ENCODE measurements at regions not wholly inside any gene's neighbourhood (a gene's known extent, or its start where the extent isn't known, plus 50 kb on each side); places are given as distances from the start of the nearest gene placed in this dataset.
"Not testable (repeated sequence)": the region's sequence is repeated elsewhere in the genome, so short reads cannot be mapped to it uniquely, and the experiment has no call there.

GRCh38 chr19:5285311-5285710 is 55.3 kb downstream of the PTPRS start:
- H3K27ac ChIP-seq, result no peak overlapping the region
- TF ChIP-seq CTCF (conservative IDR thresholded peaks at IDR 0.05) (no peak), ZFX (IDR thresholded peaks at IDR 0.05) (no peak)

DNA sequence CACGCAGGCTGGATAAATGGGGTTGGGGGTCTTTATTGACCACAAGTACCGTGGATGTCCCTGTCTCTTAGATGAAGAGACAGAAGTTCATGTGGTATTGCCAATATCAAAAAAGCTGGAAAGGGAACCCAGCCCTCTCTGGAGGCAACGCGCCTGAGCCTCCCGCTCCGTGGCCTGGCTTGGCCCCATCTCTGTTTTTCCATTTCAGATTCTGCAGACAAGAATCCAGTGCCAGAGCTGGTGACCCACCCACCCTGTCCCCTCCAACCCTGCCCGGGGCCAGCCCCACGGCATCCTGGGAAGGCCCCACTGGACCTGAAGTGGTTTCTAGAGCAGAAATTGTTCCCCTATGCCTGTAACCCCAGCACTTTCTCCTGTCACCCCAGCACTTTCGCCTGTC is 57.7 kb downstream of the PTPRS start:
- TF ChIP-seq CTCF (conservative IDR thresholded peaks at IDR 0.05) (no peak), ZFX (IDR thresholded peaks at IDR 0.05) (no peak)
- no peak overlapping the region for H3K27ac ChIP-seq

- TF ChIP-seq ZFX (IDR thresholded peaks at IDR 0.05) (no peak), CTCF (conservative IDR thresholded peaks at IDR 0.05) (no peak)
These were observed 59.0 kb downstream of the PTPRS start for GRCh38 chr19:5281588-5281987.

DNA sequence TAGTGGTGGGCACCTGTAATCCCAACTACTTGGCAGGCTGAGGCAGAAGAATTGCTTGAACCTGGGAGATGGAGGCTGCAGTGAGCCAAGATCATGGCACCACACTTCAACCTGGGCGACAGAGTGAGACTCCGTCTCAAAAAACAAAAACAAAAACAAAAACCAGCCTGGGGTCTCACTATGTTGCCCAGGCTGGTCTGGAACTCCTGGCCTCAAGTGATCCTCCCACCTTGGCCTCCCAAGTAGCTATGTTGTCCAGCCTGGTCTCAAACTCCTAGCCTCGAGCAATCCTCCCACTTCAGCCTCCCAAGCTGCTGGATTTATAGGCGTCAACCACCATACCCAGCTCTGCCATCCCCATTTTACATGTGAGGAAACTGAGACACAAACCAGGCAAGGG is 64.9 kb downstream of the PTPRS start:
- H3K27ac ChIP-seq, result not testable (repeated sequence)

More at GRCh38 chr19:5281588-5281987, 59.0 kb downstream of the PTPRS start:
- H3K27ac ChIP-seq, result no peak overlapping the region

DNA sequence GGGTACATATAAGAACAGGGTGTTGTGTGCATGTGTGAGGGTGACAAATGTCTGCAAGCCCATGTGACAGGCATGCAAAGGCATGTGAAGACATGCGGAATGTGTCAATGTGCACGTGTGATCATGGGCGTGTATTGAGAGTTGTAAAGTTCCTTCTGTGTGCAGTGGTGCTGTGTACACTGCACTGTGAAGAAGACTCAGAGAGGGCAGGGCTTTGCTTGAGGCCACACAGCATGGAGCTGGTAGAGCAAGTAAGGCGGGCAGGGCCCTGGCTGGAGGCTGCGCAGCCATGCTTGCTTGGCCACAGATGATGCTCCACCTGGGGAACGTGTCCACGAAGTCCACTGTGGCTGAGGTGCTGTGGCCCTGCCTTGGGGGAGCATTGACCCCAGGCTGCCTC is 66.8 kb downstream of the PTPRS start:
- no peak for TF ChIP-seq ZFX (IDR thresholded peaks at IDR 0.05)
- no peak for TF ChIP-seq CTCF (conservative IDR thresholded peaks at IDR 0.05)
- H3K27ac ChIP-seq, result no peak overlapping the region

- peak overlapping the region; percentile 79; the same call in 1 of the 2 replicates for H3K27ac ChIP-seq
- TF ChIP-seq ZFX (IDR thresholded peaks at IDR 0.05) (no peak), CTCF (conservative IDR thresholded peaks at IDR 0.05) (no peak)
These were observed 69.5 kb downstream of the PTPRS start for GRCh38 chr19:5271145-5271544.

DNA sequence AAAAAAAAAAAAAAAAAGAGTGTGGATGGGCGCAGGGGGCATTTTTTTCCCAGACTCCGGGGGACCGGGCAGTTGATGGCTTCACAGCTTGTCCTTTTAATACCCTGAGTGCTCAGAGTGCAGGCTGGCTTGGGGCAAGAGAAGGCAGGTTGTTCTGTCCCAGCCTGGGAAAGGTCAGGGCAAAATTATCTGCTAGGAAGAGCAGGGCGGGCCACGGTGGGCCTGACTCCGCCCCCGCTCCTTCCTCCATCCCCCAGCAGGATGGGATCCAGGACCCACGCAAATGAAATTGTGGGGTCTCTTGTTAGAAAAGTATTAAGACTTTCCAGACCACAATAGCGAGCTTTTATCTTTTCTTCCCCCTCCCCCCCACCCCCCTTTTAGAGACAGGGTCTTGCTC is 70.7 kb downstream of the PTPRS start:
- no peak for TF ChIP-seq ZFX (IDR thresholded peaks at IDR 0.05)
- TF ChIP-seq CTCF (conservative IDR thresholded peaks at IDR 0.05), result no peak
- peak overlapping the region; percentile 79 for H3K27ac ChIP-seq

GRCh38 chr19:5269279-5269678 is 71.3 kb downstream of the PTPRS start:
- TF ChIP-seq CTCF (conservative IDR thresholded peaks at IDR 0.05), result no peak
- TF ChIP-seq ZFX (IDR thresholded peaks at IDR 0.05), result no peak
- H3K27ac ChIP-seq, result peak overlapping the region; percentile 79

Data from C4-2B (cell line).